GM21367 (cell line): ENCODE measurements at regions not wholly inside any gene's neighbourhood (a gene's known extent, or its start where the extent isn't known, plus 50 kb on each side); places are given as distances from the start of the nearest gene placed in this dataset.

ENCODE experiments used
- ATAC-seq: cut with Tn5 transposase; IDR thresholded peaks from one replicate; pipeline ENCODE4 v1.9.1; 2021; ENCODE audit not compliant: unreplicated experiment

GRCh38 chr18:10266334-10266590 is 188.2 kb upstream of the APCDD1 start:
- ATAC-seq: no peak

GRCh38 chr18:10269261-10269660 is 185.2 kb upstream of the APCDD1 start:
- ATAC-seq: no peak

GRCh38 chr18:10270151-10270571 is 184.3 kb upstream of the APCDD1 start:
- ATAC-seq: no peak

- ATAC-seq: no peak
Measured at GRCh38 chr18:10271481-10271880, 183.0 kb upstream of the APCDD1 start.

- no peak for ATAC-seq
Measured at GRCh38 chr18:10274301-10274700, 180.1 kb upstream of the APCDD1 start.

GRCh38 chr18:10275486-10275885 is 178.9 kb upstream of the APCDD1 start:
- no peak for ATAC-seq

- no peak for ATAC-seq
Measured at GRCh38 chr18:10278265-10278664, 176.2 kb upstream of the APCDD1 start.

- no peak for ATAC-seq
Measured at GRCh38 chr18:10279471-10279870, 175.0 kb upstream of the APCDD1 start.

GRCh38 chr18:10279905-10280644 is 174.4 kb upstream of the APCDD1 start:
- ATAC-seq: no peak

GRCh38 chr18:10284540-10285282 is 169.7 kb upstream of the APCDD1 start:
- ATAC-seq: no peak

- no peak for ATAC-seq
Measured at GRCh38 chr18:10285283-10285640, 169.2 kb upstream of the APCDD1 start.

GRCh38 chr18:10286580-10287150 is 167.8 kb upstream of the APCDD1 start:
- no peak for ATAC-seq

- no peak for ATAC-seq
Measured at GRCh38 chr18:10289251-10289650, 165.2 kb upstream of the APCDD1 start.

- no peak for ATAC-seq
Measured at GRCh38 chr18:10289951-10290637, 164.3 kb upstream of the APCDD1 start.

GRCh38 chr18:10290638-10291235 is 163.7 kb upstream of the APCDD1 start:
- ATAC-seq: no peak

- no peak for ATAC-seq
Measured at GRCh38 chr18:10291568-10291981, 162.9 kb upstream of the APCDD1 start.

- ATAC-seq: no peak
Measured at GRCh38 chr18:10293966-10294365, 160.5 kb upstream of the APCDD1 start.

- ATAC-seq: no peak
Measured at GRCh38 chr18:10295751-10296150, 158.7 kb upstream of the APCDD1 start.

- no peak for ATAC-seq
Measured at GRCh38 chr18:10296491-10296890, 157.9 kb upstream of the APCDD1 start.

GRCh38 chr18:10297086-10297485 is 157.3 kb upstream of the APCDD1 start:
- ATAC-seq: no peak

GRCh38 chr18:10298346-10298745 is 156.1 kb upstream of the APCDD1 start:
- no peak for ATAC-seq
